A172 (cell line): ENCODE measurements at regions not wholly inside any gene's neighbourhood (a gene's known extent, or its start where the extent isn't known, plus 50 kb on each side); places are given as distances from the start of the nearest gene placed in this dataset.

Experiments
- DNase-seq: peaks from one replicate; pipeline ENCODE4 v3.0.0-alpha.2; 2015; ENCODE audit warnings: low spot score

GRCh38 chr11:112901924-112902323 is 59.3 kb upstream of the NCAM1 start:
- DNase-seq = no peak

GRCh38 chr11:112902361-112903011 is 58.7 kb upstream of the NCAM1 start:
- DNase-seq = no peak

GRCh38 chr11:112903340-112903739 is 57.9 kb upstream of the NCAM1 start:
- no peak for DNase-seq

- no peak for DNase-seq
These were observed 50.1 kb upstream of the NCAM1 start for GRCh38 chr11:112911124-112911523.
